Gastrocnemius medialis (tissue), 4 donors: ENCODE measurements at regions not wholly inside any gene's neighbourhood (a gene's known extent, or its start where the extent isn't known, plus 50 kb on each side); places are given as distances from the start of the nearest gene placed in this dataset.

ENCODE experiments used
- CTCF ChIP-seq, 5 experiments: fragments of 450-650 bp in 3 of 5; fragments of 200-600 bp in 2 of 5; sonication (generic) in 2 of 5; IDR thresholded peaks in 4 of 5; conservative IDR thresholded peaks in 1 of 5; 1 replicate in 4 of 5; 2 replicates in 1 of 5; pipeline ENCODE4 v1.5.1; 2016 to 2019; ENCODE audit warnings: antibody characterized with exemption in 5 of 5, mild to moderate bottlenecking in 3 of 5, moderate library complexity in 3 of 5
- POLR2A ChIP-seq, 2 donors: fragments of 450-650 bp; IDR thresholded peaks; one replicate each; pipeline ENCODE4 v1.6.1; 2017; ENCODE audit warnings: antibody characterized with exemption in 2 of 2, mild to moderate bottlenecking in 2 of 2, moderate library complexity in 2 of 2

- TF ChIP-seq CTCF (IDR thresholded peaks at IDR 0.05 in 4 of 5, conservative IDR thresholded peaks at IDR 0.05 in 1 of 5) = no peak
- TF ChIP-seq POLR2A (IDR thresholded peaks at IDR 0.05) = no peak
These were observed 50.0 kb upstream of the ALDH1B1 start for GRCh38 chr9:38342532-38342931.
